ENCODE measurements at regions not wholly inside any gene's neighbourhood (a gene's known extent, or its start where the extent isn't known, plus 50 kb on each side); places are given as distances from the start of the nearest gene placed in this dataset.
A peak's percentile ranks its signal among the peaks of the same experiment; 100 is the strongest.

DNA sequence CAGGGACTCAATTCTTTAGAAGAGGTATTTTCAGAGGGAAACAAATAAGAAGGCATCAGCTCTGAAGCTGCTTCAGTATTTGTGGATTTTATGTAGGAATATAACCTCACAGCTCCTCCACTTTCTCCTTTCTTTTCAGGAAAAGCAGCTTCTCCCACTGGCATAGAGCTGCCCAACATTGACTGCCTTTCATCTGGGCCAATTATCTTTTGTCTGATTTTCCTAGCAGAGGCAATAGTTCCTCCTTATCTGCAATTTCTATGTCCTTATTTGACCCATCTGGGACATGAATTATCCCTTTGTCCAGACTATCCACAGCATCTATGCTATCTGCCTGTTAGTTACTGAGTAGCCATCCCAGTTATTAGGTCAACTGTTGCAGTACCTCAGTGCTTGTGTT lies 1671.2 kb upstream of the ACO1 start:
- Histone ChIP-seq H2BK5ac (ENCODE audit: low read depth, low read length) (no peak overlapping the region), H3K18ac (ENCODE audit: extremely low read depth, low read length) (no peak overlapping the region), H3K4me1 (replicated peaks in 1 of 4; ENCODE audit: control insufficient read depth in 3 of 4, insufficient read depth in 4 of 4, low read length in 3 of 4) (no peaks in the 10 kb centered on the region), H2AK5ac (ENCODE audit: low read depth, low read length) (no peak overlapping the region), H3K36me3 (ENCODE audit: control insufficient read depth in 2 of 4, insufficient read depth in 4 of 4, low read length in 3 of 4) (no peaks in the 10 kb centered on the region), H2BK12ac (ENCODE audit: low read depth, low read length) (no peak overlapping the region), H3K27ac (ENCODE audit: low read depth, low read length) (no peak overlapping the region), H2BK120ac (replicated peaks; ENCODE audit: low read depth, low read length) (no peak overlapping the region), H3K27me3 (replicated peaks in 1 of 4; ENCODE audit: control insufficient read depth in 3 of 4, extremely low read depth in 1 of 4, insufficient read depth in 3 of 4, low read length in 3 of 4) (no peaks in the 10 kb centered on the region), H3K9ac (replicated peaks in 1 of 4; ENCODE audit: extremely low read depth in 1 of 4, low read depth in 3 of 4, low read length in 3 of 4) (no peak overlapping the region), H2BK15ac (ENCODE audit: low read length) (no peak overlapping the region), H4K5ac (ENCODE audit: insufficient read length, low read depth, low read length) (no peak overlapping the region), H2BK20ac (ENCODE audit: low read length) (no peak overlapping the region), H4K8ac (ENCODE audit: extremely low read depth, insufficient read depth, low read length) (no peak overlapping the region), H4K91ac (replicated peaks; ENCODE audit: insufficient read length, low read length) (no peak overlapping the region), H3K79me2 (ENCODE audit: control insufficient read depth in 1 of 2, insufficient read depth in 2 of 2, low read length in 2 of 2) (no peaks in the 10 kb centered on the region), H4K20me1 (replicated peaks in 1 of 2; ENCODE audit: control insufficient read depth in 1 of 2, insufficient read depth in 2 of 2, low read length in 2 of 2) (no peaks in the 10 kb centered on the region), H3K23ac (ENCODE audit: insufficient read length) (no peak overlapping the region), H3K79me1 (ENCODE audit: low read depth, low read length) (no peaks in the 10 kb centered on the region), H3K56ac (replicated peaks; ENCODE audit: insufficient read length, low read depth, low read length) (no peak overlapping the region), H3K4me3 (ENCODE audit: extremely low read depth in 1 of 4, insufficient read depth in 2 of 4, low read depth in 3 of 4, low read length in 4 of 4) (no peak overlapping the region), H2AFZ (ENCODE audit: low read length) (peak overlapping the region; percentile 24; the same call in 1 of the 2 replicates), H3K23me2 (ENCODE audit: low read depth, low read length) (no peaks in the 10 kb centered on the region), H3K4ac (replicated peaks; ENCODE audit: insufficient read length, low read depth, low read length) (no peak overlapping the region), H3K9me3 (ENCODE audit: insufficient read depth in 2 of 2, low read depth in 1 of 2, low read length in 1 of 2) (no peaks in the 10 kb centered on the region), H3K4me2 (ENCODE audit: insufficient read depth in 1 of 2, low read depth in 2 of 2, low read length in 2 of 2) (no peak overlapping the region), H3K14ac (ENCODE audit: insufficient read length) (no peak overlapping the region)
- TF ChIP-seq BCL11A (IDR thresholded peaks at IDR 0.05; ENCODE audit: low read depth in 2 of 2, low read length in 2 of 2): no peak
- TF ChIP-seq CBX5 (IDR thresholded peaks at IDR 0.05; ENCODE audit: low read depth, low read length): no peak
- TF ChIP-seq ASH2L (IDR thresholded peaks at IDR 0.05; ENCODE audit: low read length): no peak
- no peak for TF ChIP-seq EP300 (IDR thresholded peaks at IDR 0.05; ENCODE audit: borderline replicate concordance in 1 of 2, low read depth in 2 of 2, low read length in 2 of 2)
- TF ChIP-seq, protein P1, sequence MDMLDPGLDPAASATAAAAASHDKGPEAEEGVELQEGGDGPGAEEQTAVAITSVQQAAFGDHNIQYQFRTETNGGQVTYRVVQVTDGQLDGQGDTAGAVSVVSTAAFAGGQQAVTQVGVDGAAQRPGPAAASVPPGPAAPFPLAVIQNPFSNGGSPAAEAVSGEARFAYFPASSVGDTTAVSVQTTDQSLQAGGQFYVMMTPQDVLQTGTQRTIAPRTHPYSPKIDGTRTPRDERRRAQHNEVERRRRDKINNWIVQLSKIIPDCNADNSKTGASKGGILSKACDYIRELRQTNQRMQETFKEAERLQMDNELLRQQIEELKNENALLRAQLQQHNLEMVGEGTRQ (IDR thresholded peaks at IDR 0.05; ENCODE audit: low read length): no peak
- no peak for TF ChIP-seq SIN3A (conservative IDR thresholded peaks at IDR 0.05 in 1 of 2, IDR thresholded peaks at IDR 0.05 in 1 of 2; ENCODE audit: low read depth in 1 of 2, low read length in 2 of 2)
- TF ChIP-seq, protein P2, sequence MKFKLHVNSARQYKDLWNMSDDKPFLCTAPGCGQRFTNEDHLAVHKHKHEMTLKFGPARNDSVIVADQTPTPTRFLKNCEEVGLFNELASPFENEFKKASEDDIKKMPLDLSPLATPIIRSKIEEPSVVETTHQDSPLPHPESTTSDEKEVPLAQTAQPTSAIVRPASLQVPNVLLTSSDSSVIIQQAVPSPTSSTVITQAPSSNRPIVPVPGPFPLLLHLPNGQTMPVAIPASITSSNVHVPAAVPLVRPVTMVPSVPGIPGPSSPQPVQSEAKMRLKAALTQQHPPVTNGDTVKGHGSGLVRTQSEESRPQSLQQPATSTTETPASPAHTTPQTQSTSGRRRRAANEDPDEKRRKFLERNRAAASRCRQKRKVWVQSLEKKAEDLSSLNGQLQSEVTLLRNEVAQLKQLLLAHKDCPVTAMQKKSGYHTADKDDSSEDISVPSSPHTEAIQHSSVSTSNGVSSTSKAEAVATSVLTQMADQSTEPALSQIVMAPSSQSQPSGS (IDR thresholded peaks at IDR 0.05; ENCODE audit: low read length): no peak
- TF ChIP-seq EGR1 (IDR thresholded peaks at IDR 0.05; ENCODE audit: borderline replicate concordance, low read depth, low read length): no peak
- TF ChIP-seq GTF2F1 (IDR thresholded peaks at IDR 0.05; ENCODE audit: borderline replicate concordance, low read depth, low read length): no peak
- TF ChIP-seq, protein P3, sequence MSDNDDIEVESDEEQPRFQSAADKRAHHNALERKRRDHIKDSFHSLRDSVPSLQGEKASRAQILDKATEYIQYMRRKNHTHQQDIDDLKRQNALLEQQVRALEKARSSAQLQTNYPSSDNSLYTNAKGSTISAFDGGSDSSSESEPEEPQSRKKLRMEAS (IDR thresholded peaks at IDR 0.05): no peak
- no peak for TF ChIP-seq TCF12 (IDR thresholded peaks at IDR 0.05; ENCODE audit: low read depth, low read length)
- TF ChIP-seq JUND (IDR thresholded peaks at IDR 0.05; ENCODE audit: low read length): no peak
- ChIA-PET CTCF (ENCODE audit: partially characterized antibody) (no interaction called here), POLR2A (ENCODE audit: partially characterized antibody) (no interaction called here)
- no peak for DNase-seq (ENCODE audit: low read depth in 1 of 2, low spot score in 2 of 2)
- FAIRE-seq: no peak
